Adrenal gland (tissue), 5 donors: ENCODE measurements at regions not wholly inside any gene's neighbourhood (a gene's known extent, or its start where the extent isn't known, plus 50 kb on each side); places are given as distances from the start of the nearest gene placed in this dataset.

ENCODE experiments used
- CTCF ChIP-seq, 6 experiments: fragments of 450-650 bp in 4 of 6; fragments of 200-600 bp in 2 of 6; sonication (generic) in 1 of 6; IDR thresholded peaks; 1 replicate in 5 of 6; 2 replicates in 1 of 6; pipeline versions ENCODE4 v1.5.1 to v1.8.0; 2016 to 2021; ENCODE audit warnings: antibody characterized with exemption in 6 of 6, mild to moderate bottlenecking in 2 of 6, moderate library complexity in 1 of 6
- POLR2A ChIP-seq, 2 donors: fragments of 450-650 bp; IDR thresholded peaks; one replicate each; pipeline ENCODE4 v1.6.1; 2017; ENCODE audit warnings: antibody characterized with exemption in 2 of 2, mild to moderate bottlenecking in 2 of 2, moderate library complexity in 1 of 2
- donor health status: DM: no; HTN: no; CAD: no.

GRCh38 chr12:88833641-88834116 is 253.4 kb upstream of the KITLG start:
- TF ChIP-seq CTCF (IDR thresholded peaks at IDR 0.05) (no peak), POLR2A (IDR thresholded peaks at IDR 0.05) (no peak)
